K562 (cell line): ENCODE measurements at regions not wholly inside any gene's neighbourhood (a gene's known extent, or its start where the extent isn't known, plus 50 kb on each side); places are given as distances from the start of the nearest gene placed in this dataset.

ENCODE experiments used
- ATAC-seq: fragments of 200-7000 bp; cut with Tn5 transposase; 3 replicates; pipeline ENCODE4 v1.9.1; 2020; ENCODE audit warnings: moderate library complexity
- BruUV-seq: library from RNA; stranded (reverse); fragments of 400-500 nt; replicated peaks from 2 replicates; lab custom pipeline; 2021; lab: Mats Ljungman, UMichigan
- CTCF ChIA-PET: fragments of 300-600 bp; formaldehyde crosslinking; extraction: SDS; loops from one replicate; lab custom pipeline; 2021; ENCODE audit warnings: low intra/inter-chr PET ratio; lab: Yijun Ruan, JAX
- POLR2A ChIA-PET: fragments of 300-600, 350-650 bp; sonication (Branson Sonifier 250); formaldehyde crosslinking; extraction: SDS; loops from one replicate; lab custom pipeline; 2021; ENCODE audit warnings: antibody characterized with exemption, inconsistent platforms; lab: Yijun Ruan, JAX
- DNase-seq, 4 experiments: peaks; one replicate each; pipeline versions ENCODE4 v3.0.0 to v3.0.0-alpha.2; 2011 to 2018; ENCODE audit warnings: low spot score in 3 of 4, mixed read lengths in 3 of 4; ENCODE audit errors: extremely low read depth in 1 of 4
- FAIRE-seq: peaks from 2 replicates; lab custom pipeline; 2011; peaks lifted over from hg19 to GRCh38; lab: Jason Lieb, UNC
- H2AFZ ChIP-seq: 2 replicates; pipeline ENCODE4 v1.6.0; 2011; ENCODE audit warnings: low read depth, low read length, control low read depth, inconsistent platforms
- H3K27ac ChIP-seq: fragments of 200-600 bp; 3 replicates; pipeline ENCODE4 v1.8.0; 2011; ENCODE audit warnings: low read depth, mild to moderate bottlenecking, control low read depth, inconsistent platforms, low read length, moderate library complexity, mixed read lengths; ENCODE audit errors: extremely low read depth
- H3K27me3 ChIP-seq, 2 experiments: fragments of 300-600 bp in 1 of 2; 2 replicates in 1 of 2; 3 replicates in 1 of 2; pipeline versions ENCODE4 v1.6.0 to v1.8.0; 2011; ENCODE audit warnings: inconsistent platforms in 2 of 2, low read length in 2 of 2, mild to moderate bottlenecking in 1 of 2, mixed read lengths in 1 of 2, moderate library complexity in 1 of 2; ENCODE audit not compliant: control insufficient read depth in 2 of 2, insufficient read depth in 2 of 2
- H3K36me3 ChIP-seq: fragments of 300-600 bp; 3 replicates; pipeline ENCODE4 v1.8.0; 2011; ENCODE audit warnings: mild to moderate bottlenecking, low read length, inconsistent platforms; ENCODE audit not compliant: control insufficient read depth, insufficient read depth
- H3K4me1 ChIP-seq, 2 experiments: fragments of 200-600 bp in 1 of 2; replicated peaks in 1 of 2; 2 replicates in 1 of 2; 3 replicates in 1 of 2; pipeline versions ENCODE4 v1.5.1 to v1.8.0; 2011; ENCODE audit warnings: inconsistent platforms in 2 of 2, low read length in 2 of 2, mild to moderate bottlenecking in 1 of 2, mixed read lengths in 1 of 2, moderate library complexity in 1 of 2; ENCODE audit not compliant: control insufficient read depth in 2 of 2, insufficient read depth in 2 of 2
- H3K4me2 ChIP-seq: 2 replicates; pipeline ENCODE4 v1.6.1; 2011; ENCODE audit warnings: low read length, control low read depth, inconsistent platforms, mixed read lengths; ENCODE audit not compliant: insufficient read depth
- H3K4me3 ChIP-seq: fragments of 200-600 bp; sonication (generic), shearing (Covaris generic); 2 replicates; pipeline ENCODE4 v1.5.1; 2016; ENCODE audit warnings: control low read depth, inconsistent platforms
- H3K79me2 ChIP-seq: fragments of 200-600 bp; 3 replicates; pipeline ENCODE4 v1.8.0; 2011; ENCODE audit warnings: low read length, inconsistent platforms; ENCODE audit not compliant: control insufficient read depth, insufficient read depth
- H3K9ac ChIP-seq, 2 experiments: 2 replicates each; pipeline versions ENCODE4 v1.6.0 to v1.6.1; 2011; ENCODE audit warnings: low read depth in 2 of 2, low read length in 2 of 2, control low read depth in 1 of 2, inconsistent platforms in 1 of 2, mild to moderate bottlenecking in 1 of 2, mixed read lengths in 1 of 2; ENCODE audit not compliant: insufficient read depth in 1 of 2
- H3K9me1 ChIP-seq: one replicate; pipeline ENCODE4 v1.6.0; 2011; ENCODE audit warnings: inconsistent platforms, mild to moderate bottlenecking, low read length, moderate library complexity; ENCODE audit not compliant: control insufficient read depth, insufficient read depth
- H3K9me3 ChIP-seq: replicated peaks from 2 replicates; pipeline ENCODE4 v1.5.1; 2011; ENCODE audit warnings: low read depth, low read length, inconsistent platforms; ENCODE audit not compliant: control insufficient read depth, insufficient read depth
- H4K20me1 ChIP-seq: replicated peaks from 2 replicates; pipeline ENCODE4 v1.6.1; 2011; ENCODE audit warnings: low read length, inconsistent platforms, mixed read lengths; ENCODE audit not compliant: control insufficient read depth, insufficient read depth
- IRF1 ChIP-seq: sonication (generic); formaldehyde crosslinking; IDR thresholded peaks from 2 replicates; pipeline ENCODE4 v1.8.0; 2022; ENCODE audit warnings: missing genetic modification reagents, mild to moderate bottlenecking, borderline replicate concordance
- IRF9 ChIP-seq: fragments of 450-650 bp; IDR thresholded peaks from 2 replicates; pipeline ENCODE4 v1.6.1; 2016; ENCODE audit warnings: missing biosample characterization, missing genetic modification characterization
- KHSRP ChIP-seq: fragments of 450-650 bp; IDR thresholded peaks from 2 replicates; pipeline ENCODE4 v1.6.1; 2017
- MAFF ChIP-seq: IDR thresholded peaks from 2 replicates; pipeline ENCODE4 v1.6.1; 2012; ENCODE audit warnings: low read length, improper control_type of control experiment
- NBN ChIP-seq: fragments of 450-650 bp; IDR thresholded peaks from 2 replicates; pipeline ENCODE4 v1.6.1; 2016; ENCODE audit warnings: low read depth, mild to moderate bottlenecking
- POLR2AphosphoS5 ChIP-seq: IDR thresholded peaks from 2 replicates; pipeline ENCODE4 v1.6.1; 2011; ENCODE audit warnings: mild to moderate bottlenecking, low read depth, low read length, moderate library complexity; ENCODE audit not compliant: control insufficient read depth, insufficient read depth
- POLR3G ChIP-seq: IDR thresholded peaks from 2 replicates; pipeline ENCODE4 v1.6.1; 2011; ENCODE audit not compliant: insufficient read length, insufficient replicate concordance; ENCODE audit errors: extremely low read depth
- POU5F1 ChIP-seq: fragments of 150-350 bp; IDR thresholded peaks from 2 replicates; pipeline ENCODE4 v1.6.1; 2014; ENCODE audit warnings: borderline replicate concordance, low read length, low read depth, mild to moderate bottlenecking; ENCODE audit not compliant: partially characterized antibody
- PYGO2 ChIP-seq: fragments of 450-650 bp; IDR thresholded peaks from 2 replicates; pipeline ENCODE4 v1.6.1; 2016; ENCODE audit warnings: mild to moderate bottlenecking, missing genetic modification characterization, moderate library complexity, missing compliant biosample characterization
- RBFOX2 ChIP-seq: fragments of 200-400 bp; formaldehyde crosslinking; IDR thresholded peaks from 2 replicates; pipeline ENCODE4 v1.6.1; 2017; ENCODE audit warnings: low read depth, mild to moderate bottlenecking, low read length, moderate library complexity
- XRCC3 ChIP-seq: fragments of 450-650 bp; IDR thresholded peaks from 2 replicates; pipeline ENCODE4 v1.6.1; 2017; ENCODE audit warnings: mild to moderate bottlenecking, moderate library complexity
- ZNF282 ChIP-seq: sonication (generic); formaldehyde crosslinking; IDR thresholded peaks from 2 replicates; pipeline ENCODE4 v1.8.1; 2023; ENCODE audit warnings: missing genetic modification reagents
- ZNF449 ChIP-seq: fragments of 250-450 bp; sonication (Bioruptor Pico); IDR thresholded peaks from 2 replicates; pipeline ENCODE4 v1.8.0; 2022; ENCODE audit warnings: moderate library complexity, mild to moderate bottlenecking, inconsistent platforms
- ZNF584 ChIP-seq: fragments of 200-800 bp; sonication (Bioruptor generic); IDR thresholded peaks from 2 replicates; pipeline ENCODE4 v1.6.1; 2016; ENCODE audit warnings: low read depth, mild to moderate bottlenecking, missing genetic modification characterization, missing compliant biosample characterization
- WGBS: fragments of 100-300 bp; shearing (Covaris generic); methylation state at CpG from one replicate; pipeline ENCODE4 v1.1.6; 2016; ENCODE audit warnings: low coverage, mixed read lengths; ENCODE audit not compliant: insufficient coverage; ENCODE audit errors: missing lambda C conversion rate; 5-methylcytosine and 5-hydroxymethylcytosine counted together
- in situ Hi-C: fragments of 300-500 bp; cut with MboI; formaldehyde crosslinking; loops from 4 replicates; pipeline ENCODE4 v1.15.0; 2018; ENCODE audit warnings: inconsistent platforms, mixed read lengths
- intact Hi-C: fragments of 100-400 bp; cut with micrococcal nuclease; formaldehyde crosslinking; loops from 2 replicates; pipeline ENCODE4 v1.14.2; 2022

- H3K4me3 ChIP-seq: no peak overlapping the region
- no peaks in the 10 kb centered on the region for H3K36me3 ChIP-seq
- FAIRE-seq (no peak), DNase-seq (no peak), ATAC-seq (no peak)
- in situ Hi-C loops: no loop called here
- H3K9me1 ChIP-seq: no peaks in the 10 kb centered on the region
- no peak for TF ChIP-seq POLR2AphosphoS5
- TF ChIP-seq POLR3G: no peak
- TF ChIP-seq MAFF: no peak
- TF ChIP-seq IRF9 (tag): no peak
- no peak for TF ChIP-seq PYGO2 (tag)
- no peaks in the 10 kb centered on the region for H3K27me3 ChIP-seq
- H2AFZ ChIP-seq: no peak overlapping the region
- intact Hi-C loops: no loop called here
- no peaks in the 10 kb centered on the region for H3K79me2 ChIP-seq
- no TSS peak for BruUV-seq
- POLR2A ChIA-PET: interaction anchor here (0.7 kb wide), 1 partner anchor 794 kb away, joined by 3 read pairs; no protein-coding TSS in a partner anchor
- H3K4me1 ChIP-seq: peaks cover 6 to 7% of the 10 kb centered on the region in 2 experiments; a peak in 2 of 5 replicates
- CTCF ChIA-PET: no interaction called here
- no peak overlapping the region for H3K27ac ChIP-seq
- no peak overlapping the region for H3K9ac ChIP-seq
- 0% methylated on average over 1 of the region's 3 CpGs for WGBS
- no peak overlapping the region for H3K4me2 ChIP-seq
- no peaks in the 10 kb centered on the region for H4K20me1 ChIP-seq
- H3K9me3 ChIP-seq: no peaks in the 10 kb centered on the region
Measured at GRCh38 chr18:70457223-70457622, 168.4 kb downstream of the SOCS6 start.

- Histone ChIP-seq H3K4me1 (peaks cover 3% of the 10 kb centered on the region in 2 experiments; a peak in 2 of 5 replicates), H3K27me3 (no peaks in the 10 kb centered on the region), H3K4me2 (no peak overlapping the region), H3K9me1 (no peaks in the 10 kb centered on the region), H3K36me3 (no peaks in the 10 kb centered on the region), H3K9ac (no peak overlapping the region), H3K4me3 (no peak overlapping the region), H4K20me1 (no peaks in the 10 kb centered on the region), H3K9me3 (no peaks in the 10 kb centered on the region), H3K27ac (no peak overlapping the region), H2AFZ (no peak overlapping the region), H3K79me2 (no peaks in the 10 kb centered on the region)
- intact Hi-C loops (no loop called here), in situ Hi-C loops (no loop called here)
- WGBS: 50% methylated on average over 5 of the region's 6 CpGs
- no TSS peak for BruUV-seq
- FAIRE-seq: no peak
- CTCF ChIA-PET: no interaction called here
- POLR2A ChIA-PET: no interaction called here
- ATAC-seq: no peak
- no peak for DNase-seq
- TF ChIP-seq ZNF449 (CRISPR knock-in tag) (no peak), ZNF282 (CRISPR knock-in tag) (no peak), KHSRP (no peak), ZNF584 (CRISPR knock-in tag) (no peak), RBFOX2 (no peak), NBN (no peak), IRF1 (CRISPR knock-in tag) (no peak), XRCC3 (no peak), POU5F1 (no peak)
Measured at GRCh38 chr18:70456376-70456775, 167.5 kb downstream of the SOCS6 start.
